ENCODE measurements at regions not wholly inside any gene's neighbourhood (a gene's known extent, or its start where the extent isn't known, plus 50 kb on each side); places are given as distances from the start of the nearest gene placed in this dataset.

GRCh38 chr1:106290805-106291501 is 765.5 kb upstream of the PRMT6 start:
- Histone ChIP-seq H3K27me3 (replicated peaks; ENCODE audit: control insufficient read depth, insufficient read depth, low read length) (no peaks in the 10 kb centered on the region), H3K36me3 (ENCODE audit: control insufficient read depth, insufficient read depth, low read length) (no peaks in the 10 kb centered on the region), H3K4me3 (replicated peaks; ENCODE audit: low read depth, low read length) (no peak overlapping the region)
- TF ChIP-seq CTCF (IDR thresholded peaks at IDR 0.05; ENCODE audit: insufficient read depth, low read length, poor library complexity, severe bottlenecking): no peak
- DNase-seq (ENCODE audit: extremely low read depth, insufficient read length): no peak

DNA sequence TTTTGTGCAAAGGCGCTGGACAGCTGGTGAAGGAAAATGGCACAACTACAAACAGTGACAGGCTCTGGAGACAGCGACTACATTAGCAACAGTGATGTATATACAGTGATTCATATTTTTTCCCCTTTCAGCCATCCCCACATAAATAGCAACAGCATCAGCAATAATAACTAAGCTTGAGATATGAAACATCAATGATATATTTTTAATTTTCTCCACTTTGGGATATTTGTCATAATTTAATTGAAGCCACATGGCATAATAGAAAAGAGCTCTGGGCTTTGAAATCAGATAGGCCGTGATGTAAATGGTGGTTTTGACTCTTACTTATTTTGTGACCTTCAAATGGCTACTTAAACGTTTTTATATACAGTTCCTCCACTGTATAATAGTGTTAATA is 764.3 kb upstream of the PRMT6 start:
- DNase-seq (ENCODE audit: extremely low read depth, insufficient read length): no peak
- TF ChIP-seq CTCF (IDR thresholded peaks at IDR 0.05; ENCODE audit: insufficient read depth, low read length, poor library complexity, severe bottlenecking): no peak
- H3K27me3 ChIP-seq (replicated peaks; ENCODE audit: control insufficient read depth, insufficient read depth, low read length): no peaks in the 10 kb centered on the region
- H3K36me3 ChIP-seq (ENCODE audit: control insufficient read depth, insufficient read depth, low read length): no peaks in the 10 kb centered on the region
- H3K4me3 ChIP-seq (replicated peaks; ENCODE audit: low read depth, low read length): no peak overlapping the region

- DNase-seq (ENCODE audit: extremely low read depth, insufficient read length): no peak
- Histone ChIP-seq H3K4me3 (replicated peaks; ENCODE audit: low read depth, low read length) (no peak overlapping the region), H3K27me3 (replicated peaks; ENCODE audit: control insufficient read depth, insufficient read depth, low read length) (no peaks in the 10 kb centered on the region), H3K36me3 (ENCODE audit: control insufficient read depth, insufficient read depth, low read length) (no peaks in the 10 kb centered on the region)
- TF ChIP-seq CTCF (IDR thresholded peaks at IDR 0.05; ENCODE audit: insufficient read depth, low read length, poor library complexity, severe bottlenecking): no peak
These were observed 760.0 kb upstream of the PRMT6 start for GRCh38 chr1:106296431-106296830.

GRCh38 chr1:106304106-106304505 is 752.4 kb upstream of the PRMT6 start:
- DNase-seq (ENCODE audit: extremely low read depth, insufficient read length): no peak
- no peaks in the 10 kb centered on the region for H3K36me3 ChIP-seq (ENCODE audit: control insufficient read depth, insufficient read depth, low read length)
- H3K4me3 ChIP-seq (replicated peaks; ENCODE audit: low read depth, low read length): no peak overlapping the region
- TF ChIP-seq CTCF (IDR thresholded peaks at IDR 0.05; ENCODE audit: insufficient read depth, low read length, poor library complexity, severe bottlenecking): no peak
- H3K27me3 ChIP-seq (replicated peaks; ENCODE audit: control insufficient read depth, insufficient read depth, low read length): no peaks in the 10 kb centered on the region

DNA sequence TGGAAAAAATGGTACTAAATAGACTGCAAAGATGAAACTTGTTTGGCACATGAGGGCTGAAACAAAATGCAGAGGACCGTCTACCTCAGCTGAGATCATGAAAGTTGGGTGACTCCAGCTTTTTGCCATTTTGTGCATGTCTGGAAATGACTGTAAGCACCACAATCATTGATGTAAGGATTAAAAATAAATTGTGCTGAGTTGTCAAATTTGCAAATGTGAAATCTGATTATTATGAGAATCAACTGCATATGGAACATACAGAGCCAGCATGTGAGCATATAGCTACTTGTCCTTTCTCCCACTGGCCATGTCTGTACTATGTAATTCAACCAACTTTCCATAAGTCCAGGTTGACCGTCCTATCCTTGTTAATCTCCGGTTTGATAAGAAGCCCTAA is 736.9 kb upstream of the PRMT6 start:
- no peak for DNase-seq (ENCODE audit: extremely low read depth, insufficient read length)
- Histone ChIP-seq H3K27me3 (replicated peaks; ENCODE audit: control insufficient read depth, insufficient read depth, low read length) (no peaks in the 10 kb centered on the region), H3K36me3 (ENCODE audit: control insufficient read depth, insufficient read depth, low read length) (no peaks in the 10 kb centered on the region), H3K4me3 (replicated peaks; ENCODE audit: low read depth, low read length) (no peak overlapping the region)
- no peak for TF ChIP-seq CTCF (IDR thresholded peaks at IDR 0.05; ENCODE audit: insufficient read depth, low read length, poor library complexity, severe bottlenecking)

DNA sequence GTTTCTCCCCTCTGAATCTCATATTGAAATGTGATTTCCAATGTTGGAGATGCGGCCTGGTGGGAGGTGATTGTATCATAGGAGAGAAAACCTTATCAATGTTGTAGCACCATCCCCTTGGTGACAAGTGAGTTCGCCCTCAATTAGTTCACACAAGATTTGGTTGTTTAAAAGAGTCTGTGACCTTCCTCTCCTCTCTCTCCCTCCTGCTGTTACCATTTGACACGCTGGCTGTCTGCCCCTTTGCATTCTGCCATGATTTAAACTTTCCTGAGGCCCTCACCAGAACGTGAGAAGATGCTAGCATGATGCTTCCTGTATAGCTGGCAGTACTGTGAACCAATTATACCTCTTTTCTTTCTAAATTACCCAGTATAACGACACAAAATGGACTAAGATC is 730.9 kb upstream of the PRMT6 start:
- H3K27me3 ChIP-seq (replicated peaks; ENCODE audit: control insufficient read depth, insufficient read depth, low read length): no peaks in the 10 kb centered on the region
- TF ChIP-seq CTCF (IDR thresholded peaks at IDR 0.05; ENCODE audit: insufficient read depth, low read length, poor library complexity, severe bottlenecking): no peak
- H3K4me3 ChIP-seq (replicated peaks; ENCODE audit: low read depth, low read length): no peak overlapping the region

More for the DNA sequence above, 730.9 kb upstream of the PRMT6 start:
- DNase-seq (ENCODE audit: extremely low read depth, insufficient read length): no peak
- no peaks in the 10 kb centered on the region for H3K36me3 ChIP-seq (ENCODE audit: control insufficient read depth, insufficient read depth, low read length)
